ENCODE measurements at regions not wholly inside any gene's neighbourhood (a gene's known extent, or its start where the extent isn't known, plus 50 kb on each side); places are given as distances from the start of the nearest gene placed in this dataset.

DNA sequence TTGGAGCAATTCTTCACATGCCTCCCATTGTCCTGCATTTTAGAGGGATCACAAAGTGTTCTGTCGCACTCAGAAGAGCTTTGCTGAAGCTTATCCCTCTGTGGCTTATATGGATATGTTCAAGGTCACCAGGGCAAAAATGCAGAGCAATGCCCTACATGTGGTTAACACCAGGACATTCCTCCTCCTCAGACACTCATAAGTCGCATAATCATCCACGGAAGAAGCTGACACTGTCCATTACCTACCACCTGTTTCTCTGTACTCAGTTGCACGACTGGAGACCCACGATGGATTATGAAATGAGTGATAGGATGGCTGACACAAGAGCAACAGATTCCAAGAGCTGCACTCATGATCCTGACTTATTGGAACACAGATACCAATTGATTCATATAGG lies 68.7 kb upstream of the PRDX4 start:
- CTCF ChIA-PET: no interaction called here
- DNase-seq (no peak), ATAC-seq (no peak)
- no peaks in the 10 kb centered on the region for H3K27me3 Mint-ChIP-seq
- H3K36me3 Mint-ChIP-seq: no peaks in the 10 kb centered on the region
- H3K4me3 Mint-ChIP-seq: no peak overlapping the region
- H3K9me3 Mint-ChIP-seq: peaks cover 0 to 1% (median 0%) of the 10 kb centered on the region in 11 donors
- H3K4me1 Mint-ChIP-seq: no peaks in the 10 kb centered on the region
- H3K9me3 ChIP-seq (ENCODE audit: control insufficient read depth in 2 of 3, low read length in 3 of 3): no peaks in the 10 kb centered on the region
- no peak overlapping the region for H3K4me3 ChIP-seq (ENCODE audit: low read length)
- no peak overlapping the region for H3K27ac Mint-ChIP-seq
- intact Hi-C loops (cut with micrococcal nuclease): no loop called here
- H3K27ac ChIP-seq (ENCODE audit: low read depth, low read length): no peak overlapping the region
- no peaks in the 10 kb centered on the region for H3K4me1 ChIP-seq (ENCODE audit: control insufficient read depth in 2 of 2, insufficient read depth in 2 of 2, low read length in 2 of 2)
- H3K36me3 ChIP-seq (ENCODE audit: control insufficient read depth in 2 of 3, insufficient read depth in 3 of 3, low read length in 3 of 3): no peaks in the 10 kb centered on the region
- POLR2A ChIA-PET: no interaction called here
- H3K27me3 ChIP-seq (ENCODE audit: control insufficient read depth in 2 of 2, insufficient read depth in 2 of 2, low read length in 2 of 2): no peaks in the 10 kb centered on the region

DNA sequence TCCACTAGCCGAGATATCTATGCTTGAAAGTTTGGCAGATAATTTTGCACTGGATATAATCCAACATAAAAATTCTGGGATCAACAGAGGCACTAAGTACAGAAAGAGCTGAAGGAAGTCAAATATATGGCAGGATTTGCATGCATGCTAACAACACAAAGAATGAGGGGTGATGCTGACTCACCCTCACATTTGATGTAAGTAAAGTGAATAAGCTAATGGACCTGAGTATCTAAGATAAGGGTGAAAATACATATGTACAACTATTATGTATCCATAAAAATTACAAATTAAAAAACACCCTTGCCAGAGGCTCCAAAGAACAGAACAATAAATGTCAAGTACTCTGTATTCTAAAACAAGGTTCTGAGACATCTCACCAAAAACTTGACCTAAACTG lies 63.8 kb upstream of the PRDX4 start:
- H3K9me3 Mint-ChIP-seq: peaks cover 0 to 4% (median 0%) of the 10 kb centered on the region in 11 donors
- no peak overlapping the region for H3K27ac Mint-ChIP-seq
- POLR2A ChIA-PET: no interaction called here
- no peak overlapping the region for H3K4me3 Mint-ChIP-seq
- H3K27me3 Mint-ChIP-seq: no peaks in the 10 kb centered on the region
- no peaks in the 10 kb centered on the region for H3K4me1 Mint-ChIP-seq
- ATAC-seq (no peak), DNase-seq (no peak)
- Histone ChIP-seq H3K27me3 (ENCODE audit: control insufficient read depth in 2 of 2, insufficient read depth in 2 of 2, low read length in 2 of 2) (no peaks in the 10 kb centered on the region), H3K36me3 (ENCODE audit: control insufficient read depth in 2 of 3, insufficient read depth in 3 of 3, low read length in 3 of 3) (no peaks in the 10 kb centered on the region), H3K4me3 (ENCODE audit: low read length) (no peak overlapping the region), H3K27ac (ENCODE audit: low read depth, low read length) (no peak overlapping the region), H3K4me1 (ENCODE audit: control insufficient read depth in 2 of 2, insufficient read depth in 2 of 2, low read length in 2 of 2) (no peaks in the 10 kb centered on the region), H3K9me3 (ENCODE audit: control insufficient read depth in 2 of 3, low read length in 3 of 3) (no peaks in the 10 kb centered on the region)
- CTCF ChIA-PET: no interaction called here
- intact Hi-C loops (cut with micrococcal nuclease): no loop called here
- H3K36me3 Mint-ChIP-seq: no peaks in the 10 kb centered on the region

DNA sequence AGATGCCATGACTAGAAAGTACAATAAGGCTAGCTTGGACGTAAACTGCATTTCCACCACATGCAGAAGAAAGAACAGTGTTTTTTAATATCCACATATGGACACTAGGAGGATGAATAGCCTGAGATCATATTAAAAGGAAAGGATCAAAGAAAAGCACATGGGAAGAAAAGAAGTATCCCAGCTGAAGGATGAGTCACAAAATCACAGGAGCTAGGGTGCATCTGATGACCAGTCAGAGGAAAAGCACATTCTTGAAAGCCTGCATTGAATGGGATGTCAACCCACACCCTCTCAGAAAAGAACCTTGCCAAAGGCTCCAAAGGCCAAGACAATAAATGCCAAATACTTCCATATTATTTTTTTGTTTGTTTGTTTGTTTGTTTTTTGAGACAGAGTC lies 56.8 kb upstream of the PRDX4 start:
- ATAC-seq (no peak), DNase-seq (no peak)
- Mint-ChIP-seq H3K4me3 (no peak overlapping the region), H3K27me3 (peaks cover 0 to 3% (median 0%) of the 10 kb centered on the region in 5 donors), H3K4me1 (no peaks in the 10 kb centered on the region), H3K27ac (no peak overlapping the region), H3K9me3 (peaks cover 0 to 2% (median 0%) of the 10 kb centered on the region in 11 donors), H3K36me3 (no peaks in the 10 kb centered on the region)
- Histone ChIP-seq H3K36me3 (ENCODE audit: control insufficient read depth in 2 of 3, insufficient read depth in 3 of 3, low read length in 3 of 3) (no peaks in the 10 kb centered on the region), H3K4me3 (ENCODE audit: low read length) (no peak overlapping the region), H3K27me3 (ENCODE audit: control insufficient read depth in 2 of 2, insufficient read depth in 2 of 2, low read length in 2 of 2) (no peaks in the 10 kb centered on the region), H3K27ac (ENCODE audit: low read depth, low read length) (no peak overlapping the region), H3K4me1 (ENCODE audit: control insufficient read depth in 2 of 2, insufficient read depth in 2 of 2, low read length in 2 of 2) (no peaks in the 10 kb centered on the region), H3K9me3 (ENCODE audit: control insufficient read depth in 2 of 3, low read length in 3 of 3) (no peaks in the 10 kb centered on the region)
- intact Hi-C loops (cut with micrococcal nuclease): no loop called here
- ChIA-PET POLR2A (no interaction called here), CTCF (no interaction called here)

DNA sequence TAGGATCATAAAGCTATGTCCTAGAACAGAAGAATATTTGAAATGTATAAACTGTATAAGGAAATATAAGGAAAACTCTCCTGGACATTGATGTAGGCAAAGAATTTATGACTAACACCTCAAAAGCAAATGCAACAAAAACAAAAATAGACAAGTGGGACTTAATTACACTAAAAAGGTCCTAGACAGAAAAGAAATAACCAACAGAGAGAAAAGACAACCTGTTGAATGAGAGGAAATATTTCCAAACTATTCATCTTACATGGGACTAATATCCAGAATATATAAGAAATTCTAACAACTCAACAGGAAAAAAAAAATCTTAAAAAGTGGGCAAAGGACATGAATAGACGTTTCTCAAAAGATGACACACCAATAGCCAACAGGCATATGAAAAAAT lies 54.4 kb upstream of the PRDX4 start:
- Histone ChIP-seq H3K9me3 (ENCODE audit: control insufficient read depth in 2 of 3, low read length in 3 of 3) (no peaks in the 10 kb centered on the region), H3K27me3 (ENCODE audit: control insufficient read depth in 2 of 2, insufficient read depth in 2 of 2, low read length in 2 of 2) (no peaks in the 10 kb centered on the region), H3K4me1 (ENCODE audit: control insufficient read depth in 2 of 2, insufficient read depth in 2 of 2, low read length in 2 of 2) (no peaks in the 10 kb centered on the region), H3K4me3 (ENCODE audit: low read length) (no peak overlapping the region), H3K27ac (ENCODE audit: low read depth, low read length) (no peak overlapping the region), H3K36me3 (ENCODE audit: control insufficient read depth in 2 of 3, insufficient read depth in 3 of 3, low read length in 3 of 3) (no peaks in the 10 kb centered on the region)
- DNase-seq: no peak
- no peak for ATAC-seq
- Mint-ChIP-seq H3K36me3 (no peaks in the 10 kb centered on the region), H3K27ac (no peak overlapping the region), H3K4me1 (no peaks in the 10 kb centered on the region), H3K4me3 (no peak overlapping the region), H3K27me3 (peaks cover 0 to 6% (median 0%) of the 10 kb centered on the region in 5 donors), H3K9me3 (peaks cover 0 to 2% (median 0%) of the 10 kb centered on the region in 11 donors)
- ChIA-PET POLR2A (no interaction called here), CTCF (no interaction called here)
- intact Hi-C loops (cut with micrococcal nuclease): no loop called here

DNA sequence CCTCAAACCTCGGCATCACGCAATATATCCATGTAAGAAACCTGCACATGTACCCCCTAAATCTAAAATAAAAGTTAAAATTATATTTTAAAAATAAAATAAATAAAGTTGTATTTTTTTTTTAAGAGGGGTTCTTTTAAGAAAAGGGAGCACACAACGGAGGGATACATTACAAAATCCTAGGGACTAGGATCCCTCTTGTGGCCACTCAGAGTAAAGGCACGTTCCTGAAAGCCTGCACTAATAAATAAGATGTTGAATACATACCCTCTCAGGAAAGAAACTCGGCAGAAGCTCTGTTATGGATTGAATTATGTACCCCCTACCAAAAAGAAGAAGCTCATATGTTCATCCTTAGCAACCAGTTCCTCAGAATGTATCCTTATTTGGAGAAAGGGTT lies 50.9 kb upstream of the PRDX4 start:
- Histone ChIP-seq H3K27me3 (ENCODE audit: control insufficient read depth in 2 of 2, insufficient read depth in 2 of 2, low read length in 2 of 2) (no peaks in the 10 kb centered on the region), H3K36me3 (ENCODE audit: control insufficient read depth in 2 of 3, insufficient read depth in 3 of 3, low read length in 3 of 3) (no peaks in the 10 kb centered on the region), H3K9me3 (ENCODE audit: control insufficient read depth in 2 of 3, low read length in 3 of 3) (no peaks in the 10 kb centered on the region), H3K4me1 (ENCODE audit: control insufficient read depth in 2 of 2, insufficient read depth in 2 of 2, low read length in 2 of 2) (no peaks in the 10 kb centered on the region), H3K27ac (ENCODE audit: low read depth, low read length) (no peak overlapping the region), H3K4me3 (ENCODE audit: low read length) (no peak overlapping the region)
- H3K9me3 Mint-ChIP-seq: peaks cover 0 to 2% (median 0%) of the 10 kb centered on the region in 11 donors
- H3K4me3 Mint-ChIP-seq: no peak overlapping the region
- no peak for DNase-seq
- H3K36me3 Mint-ChIP-seq: no peaks in the 10 kb centered on the region
- H3K27me3 Mint-ChIP-seq: peaks cover 0 to 6% (median 0%) of the 10 kb centered on the region in 5 donors
- H3K27ac Mint-ChIP-seq: no peak overlapping the region
- POLR2A ChIA-PET: interaction anchor here (0.6 kb wide), 1 partner anchor 604 kb away, joined by 3 read pairs; no protein-coding TSS in a partner anchor
- intact Hi-C loops (cut with micrococcal nuclease): no loop called here
- CTCF ChIA-PET: no interaction called here
- no peak for ATAC-seq
- H3K4me1 Mint-ChIP-seq: no peaks in the 10 kb centered on the region

All from naive thymus-derived CD4-positive, alpha-beta T cell (primary cell).